HUES6 (cell line): ENCODE measurements at regions not wholly inside any gene's neighbourhood (a gene's known extent, or its start where the extent isn't known, plus 50 kb on each side); places are given as distances from the start of the nearest gene placed in this dataset.

ENCODE experiments used
- H3K27ac ChIP-seq: 2 replicates; pipeline ENCODE4 v1.7.0; 2013; ENCODE audit warnings: low read depth, mild to moderate bottlenecking, low read length, inconsistent platforms
- H3K27me3 ChIP-seq: 2 replicates; pipeline ENCODE4 v1.6.1; 2013; ENCODE audit warnings: low read length; ENCODE audit not compliant: control insufficient read depth, insufficient read depth
- H3K36me3 ChIP-seq: 2 replicates; pipeline ENCODE4 v1.6.1; 2013; ENCODE audit warnings: low read length; ENCODE audit not compliant: control insufficient read depth, insufficient read depth
- H3K4me1 ChIP-seq: 2 replicates; pipeline ENCODE4 v1.6.1; 2013; ENCODE audit warnings: low read length; ENCODE audit not compliant: control insufficient read depth, insufficient read depth
- H3K4me3 ChIP-seq: 2 replicates; pipeline ENCODE4 v1.5.1; 2013; ENCODE audit warnings: low read depth, low read length
- H3K9ac ChIP-seq: one replicate; pipeline ENCODE4 v1.6.1; 2013; ENCODE audit warnings: mild to moderate bottlenecking, low read length
- H3K9me3 ChIP-seq: 2 replicates; pipeline ENCODE4 v1.6.1; 2013; ENCODE audit warnings: low read depth, low read length; ENCODE audit not compliant: control insufficient read depth, insufficient read depth

GRCh38 chr13:105929505-105929904 is 606.0 kb downstream of the EFNB2 start:
- no peaks in the 10 kb centered on the region for H3K9me3 ChIP-seq
- H3K36me3 ChIP-seq = no peaks in the 10 kb centered on the region

GRCh38 chr13:105928901-105929300 is 606.6 kb downstream of the EFNB2 start:
- no peak overlapping the region for H3K27ac ChIP-seq
- H3K4me1 ChIP-seq = no peaks in the 10 kb centered on the region
- H3K9me3 ChIP-seq = no peaks in the 10 kb centered on the region
- H3K36me3 ChIP-seq = no peaks in the 10 kb centered on the region
- no peak overlapping the region for H3K4me3 ChIP-seq
- H3K27me3 ChIP-seq = no peaks in the 10 kb centered on the region
- no peak overlapping the region for H3K9ac ChIP-seq

More at GRCh38 chr13:105929505-105929904, 606.0 kb downstream of the EFNB2 start:
- no peaks in the 10 kb centered on the region for H3K27me3 ChIP-seq
- H3K27ac ChIP-seq = no peak overlapping the region
- H3K4me1 ChIP-seq = no peaks in the 10 kb centered on the region
- no peak overlapping the region for H3K4me3 ChIP-seq
- H3K9ac ChIP-seq = no peak overlapping the region

GRCh38 chr13:105928048-105928447 is 607.4 kb downstream of the EFNB2 start:
- H3K36me3 ChIP-seq = no peaks in the 10 kb centered on the region
- no peaks in the 10 kb centered on the region for H3K27me3 ChIP-seq
- no peaks in the 10 kb centered on the region for H3K9me3 ChIP-seq
- no peaks in the 10 kb centered on the region for H3K4me1 ChIP-seq
- H3K4me3 ChIP-seq = no peak overlapping the region
- H3K27ac ChIP-seq = no peak overlapping the region
- H3K9ac ChIP-seq = no peak overlapping the region

- Histone ChIP-seq H3K27ac (no peak overlapping the region), H3K36me3 (no peaks in the 10 kb centered on the region), H3K27me3 (no peaks in the 10 kb centered on the region), H3K9me3 (no peaks in the 10 kb centered on the region), H3K4me3 (no peak overlapping the region), H3K9ac (no peak overlapping the region), H3K4me1 (no peaks in the 10 kb centered on the region)
Measured at GRCh38 chr13:105925496-105925895, 610.0 kb downstream of the EFNB2 start.

- Histone ChIP-seq H3K36me3 (no peaks in the 10 kb centered on the region), H3K27ac (no peak overlapping the region), H3K27me3 (no peaks in the 10 kb centered on the region), H3K4me1 (peaks cover 10% of the 10 kb centered on the region), H3K9ac (no peak overlapping the region), H3K9me3 (no peaks in the 10 kb centered on the region), H3K4me3 (no peak overlapping the region)
Measured at GRCh38 chr13:105921711-105922110, 613.8 kb downstream of the EFNB2 start.

GRCh38 chr13:105920370-105920769 is 615.1 kb downstream of the EFNB2 start:
- Histone ChIP-seq H3K4me3 (no peak overlapping the region), H3K36me3 (no peaks in the 10 kb centered on the region), H3K27me3 (no peaks in the 10 kb centered on the region), H3K27ac (no peak overlapping the region), H3K9me3 (peaks cover 3% of the 10 kb centered on the region; the same call in 1 of the 2 replicates), H3K9ac (no peak overlapping the region), H3K4me1 (peaks cover 10% of the 10 kb centered on the region)

- no peak overlapping the region for H3K27ac ChIP-seq
- H3K36me3 ChIP-seq = no peaks in the 10 kb centered on the region
- no peaks in the 10 kb centered on the region for H3K27me3 ChIP-seq
- H3K4me3 ChIP-seq = no peak overlapping the region; the same call in 1 of the 2 replicates
- H3K9me3 ChIP-seq = peaks cover 3% of the 10 kb centered on the region; the same call in 1 of the 2 replicates
- no peak overlapping the region for H3K9ac ChIP-seq
- peaks cover 10% of the 10 kb centered on the region for H3K4me1 ChIP-seq
Measured at GRCh38 chr13:105918842-105919741, 616.4 kb downstream of the EFNB2 start.

GRCh38 chr13:105915146-105915850 is 620.2 kb downstream of the EFNB2 start:
- Histone ChIP-seq H3K27me3 (no peaks in the 10 kb centered on the region), H3K9me3 (peaks cover 3% of the 10 kb centered on the region; the same call in 1 of the 2 replicates), H3K4me1 (peaks cover 10% of the 10 kb centered on the region), H3K9ac (no peak overlapping the region), H3K27ac (no peak overlapping the region), H3K4me3 (no peak overlapping the region), H3K36me3 (no peaks in the 10 kb centered on the region)

- Histone ChIP-seq H3K9ac (no peak overlapping the region), H3K27ac (no peak overlapping the region), H3K4me3 (no peak overlapping the region), H3K9me3 (peaks cover 3% of the 10 kb centered on the region; the same call in 1 of the 2 replicates), H3K27me3 (no peaks in the 10 kb centered on the region), H3K36me3 (no peaks in the 10 kb centered on the region), H3K4me1 (peaks cover 7% of the 10 kb centered on the region)
Measured at GRCh38 chr13:105914291-105915036, 621.0 kb downstream of the EFNB2 start.

- Histone ChIP-seq H3K4me3 (no peak overlapping the region), H3K36me3 (no peaks in the 10 kb centered on the region), H3K9me3 (no peaks in the 10 kb centered on the region), H3K27me3 (no peaks in the 10 kb centered on the region), H3K27ac (no peak overlapping the region), H3K9ac (no peak overlapping the region), H3K4me1 (no peaks in the 10 kb centered on the region)
Measured at GRCh38 chr13:105908586-105908985, 626.9 kb downstream of the EFNB2 start.
